Mammary epithelial cell (primary cell): ENCODE measurements at regions not wholly inside any gene's neighbourhood (a gene's known extent, or its start where the extent isn't known, plus 50 kb on each side); places are given as distances from the start of the nearest gene placed in this dataset.

Experiments
- CTCF ChIP-seq, 2 donors: IDR thresholded peaks in 1 of 2; conservative IDR thresholded peaks in 1 of 2; 2 replicates each; pipeline ENCODE4 v1.5.1; 2011 to 2012; ENCODE audit warnings: inconsistent platforms in 2 of 2, low read length in 2 of 2, mild to moderate bottlenecking in 2 of 2, control low read depth in 1 of 2, low read depth in 1 of 2; ENCODE audit not compliant: insufficient read depth in 1 of 2; ENCODE audit errors: extremely low read depth in 1 of 2
- EZH2 ChIP-seq: IDR thresholded peaks from 2 replicates; pipeline ENCODE4 v1.6.1; 2012; ENCODE audit warnings: low read length, inconsistent platforms, borderline replicate concordance

- no peak for TF ChIP-seq CTCF (conservative IDR thresholded peaks at IDR 0.05 in 1 of 2, IDR thresholded peaks at IDR 0.05 in 1 of 2; ENCODE audit: extremely low read depth in 1 of 2, insufficient read depth in 1 of 2, low read depth in 1 of 2, low read length in 2 of 2)
- no peak for TF ChIP-seq EZH2
These were observed 90.5 kb upstream of the ARMC3 start for GRCh38 chr10:22837351-22837750.
